K562 (cell line): ENCODE measurements at regions not wholly inside any gene's neighbourhood (a gene's known extent, or its start where the extent isn't known, plus 50 kb on each side); places are given as distances from the start of the nearest gene placed in this dataset.

ENCODE experiments used
- ATAC-seq: fragments of 200-7000 bp; cut with Tn5 transposase; 3 replicates; pipeline ENCODE4 v1.9.1; 2020; ENCODE audit warnings: moderate library complexity
- BruUV-seq: library from RNA; stranded (reverse); fragments of 400-500 nt; replicated peaks from 2 replicates; lab custom pipeline; 2021; lab: Mats Ljungman, UMichigan
- CTCF ChIA-PET: fragments of 300-600 bp; formaldehyde crosslinking; extraction: SDS; loops from one replicate; lab custom pipeline; 2021; ENCODE audit warnings: low intra/inter-chr PET ratio; lab: Yijun Ruan, JAX
- POLR2A ChIA-PET: fragments of 300-600, 350-650 bp; sonication (Branson Sonifier 250); formaldehyde crosslinking; extraction: SDS; loops from one replicate; lab custom pipeline; 2021; ENCODE audit warnings: antibody characterized with exemption, inconsistent platforms; lab: Yijun Ruan, JAX
- DNase-seq, 4 experiments: peaks; one replicate each; pipeline versions ENCODE4 v3.0.0 to v3.0.0-alpha.2; 2011 to 2018; ENCODE audit warnings: low spot score in 3 of 4, mixed read lengths in 3 of 4; ENCODE audit errors: extremely low read depth in 1 of 4
- FAIRE-seq: peaks from 2 replicates; lab custom pipeline; 2011; peaks lifted over from hg19 to GRCh38; lab: Jason Lieb, UNC
- H2AFZ ChIP-seq: 2 replicates; pipeline ENCODE4 v1.6.0; 2011; ENCODE audit warnings: low read depth, low read length, control low read depth, inconsistent platforms
- H3K27ac ChIP-seq: fragments of 200-600 bp; 3 replicates; pipeline ENCODE4 v1.8.0; 2011; ENCODE audit warnings: low read depth, mild to moderate bottlenecking, control low read depth, inconsistent platforms, low read length, moderate library complexity, mixed read lengths; ENCODE audit errors: extremely low read depth
- H3K27me3 ChIP-seq, 2 experiments: fragments of 300-600 bp in 1 of 2; 2 replicates in 1 of 2; 3 replicates in 1 of 2; pipeline versions ENCODE4 v1.6.0 to v1.8.0; 2011; ENCODE audit warnings: inconsistent platforms in 2 of 2, low read length in 2 of 2, mild to moderate bottlenecking in 1 of 2, mixed read lengths in 1 of 2, moderate library complexity in 1 of 2; ENCODE audit not compliant: control insufficient read depth in 2 of 2, insufficient read depth in 2 of 2
- H3K36me3 ChIP-seq: fragments of 300-600 bp; 3 replicates; pipeline ENCODE4 v1.8.0; 2011; ENCODE audit warnings: mild to moderate bottlenecking, low read length, inconsistent platforms; ENCODE audit not compliant: control insufficient read depth, insufficient read depth
- H3K4me1 ChIP-seq, 2 experiments: fragments of 200-600 bp in 1 of 2; replicated peaks in 1 of 2; 2 replicates in 1 of 2; 3 replicates in 1 of 2; pipeline versions ENCODE4 v1.5.1 to v1.8.0; 2011; ENCODE audit warnings: inconsistent platforms in 2 of 2, low read length in 2 of 2, mild to moderate bottlenecking in 1 of 2, mixed read lengths in 1 of 2, moderate library complexity in 1 of 2; ENCODE audit not compliant: control insufficient read depth in 2 of 2, insufficient read depth in 2 of 2
- H3K4me2 ChIP-seq: 2 replicates; pipeline ENCODE4 v1.6.1; 2011; ENCODE audit warnings: low read length, control low read depth, inconsistent platforms, mixed read lengths; ENCODE audit not compliant: insufficient read depth
- H3K4me3 ChIP-seq: fragments of 200-600 bp; sonication (generic), shearing (Covaris generic); 2 replicates; pipeline ENCODE4 v1.5.1; 2016; ENCODE audit warnings: control low read depth, inconsistent platforms
- H3K79me2 ChIP-seq: fragments of 200-600 bp; 3 replicates; pipeline ENCODE4 v1.8.0; 2011; ENCODE audit warnings: low read length, inconsistent platforms; ENCODE audit not compliant: control insufficient read depth, insufficient read depth
- H3K9ac ChIP-seq, 2 experiments: 2 replicates each; pipeline versions ENCODE4 v1.6.0 to v1.6.1; 2011; ENCODE audit warnings: low read depth in 2 of 2, low read length in 2 of 2, control low read depth in 1 of 2, inconsistent platforms in 1 of 2, mild to moderate bottlenecking in 1 of 2, mixed read lengths in 1 of 2; ENCODE audit not compliant: insufficient read depth in 1 of 2
- H3K9me1 ChIP-seq: one replicate; pipeline ENCODE4 v1.6.0; 2011; ENCODE audit warnings: inconsistent platforms, mild to moderate bottlenecking, low read length, moderate library complexity; ENCODE audit not compliant: control insufficient read depth, insufficient read depth
- H3K9me3 ChIP-seq: replicated peaks from 2 replicates; pipeline ENCODE4 v1.5.1; 2011; ENCODE audit warnings: low read depth, low read length, inconsistent platforms; ENCODE audit not compliant: control insufficient read depth, insufficient read depth
- H4K20me1 ChIP-seq: replicated peaks from 2 replicates; pipeline ENCODE4 v1.6.1; 2011; ENCODE audit warnings: low read length, inconsistent platforms, mixed read lengths; ENCODE audit not compliant: control insufficient read depth, insufficient read depth
- ARHGAP35 ChIP-seq: fragments of 450-650 bp; IDR thresholded peaks from 2 replicates; pipeline ENCODE4 v1.6.1; 2018; ENCODE audit not compliant: partially characterized antibody
- ARID3B ChIP-seq: fragments of 250-450 bp; sonication (Bioruptor Pico); IDR thresholded peaks from 2 replicates; pipeline ENCODE4 v1.4.0; 2020; ENCODE audit warnings: borderline replicate concordance
- EP300 ChIP-seq: IDR thresholded peaks from 2 replicates; pipeline ENCODE4 v1.6.1; 2012; ENCODE audit warnings: low read length, improper control_type of control experiment
- FUS ChIP-seq: fragments of 200-400 bp; formaldehyde crosslinking; optimal IDR thresholded peaks from 2 replicates; pipeline ENCODE3; 2017; ENCODE audit warnings: low read depth, low read length
- GTF2F1 ChIP-seq: IDR thresholded peaks from 2 replicates; pipeline ENCODE4 v1.6.1; 2011; ENCODE audit warnings: low read depth, low read length, improper control_type of control experiment
- MIER1 ChIP-seq: fragments of 450-650 bp; IDR thresholded peaks from 2 replicates; pipeline ENCODE4 v1.6.1; 2016; ENCODE audit warnings: antibody characterized with exemption, mild to moderate bottlenecking, low read depth
- MXI1 ChIP-seq: IDR thresholded peaks from 2 replicates; pipeline ENCODE4 v1.6.1; 2011; ENCODE audit warnings: low read depth, mild to moderate bottlenecking, improper control_type of control experiment, low read length
- NR3C1 ChIP-seq: sonication (generic); formaldehyde crosslinking; IDR thresholded peaks from 2 replicates; pipeline ENCODE4 v1.8.1; 2022; ENCODE audit warnings: missing genetic modification reagents
- PML ChIP-seq: IDR thresholded peaks from 2 replicates; pipeline ENCODE4 v1.6.1; 2012; ENCODE audit warnings: low read length, inconsistent platforms
- PPARD ChIP-seq: fragments of 250-450 bp; sonication (Bioruptor Pico); IDR thresholded peaks from 2 replicates; pipeline ENCODE4 v1.8.0; 2022; ENCODE audit warnings: inconsistent platforms, mild to moderate bottlenecking, moderate library complexity
- RBM22 ChIP-seq: fragments of 200-400 bp; formaldehyde crosslinking; IDR thresholded peaks from 2 replicates; pipeline ENCODE4 v1.6.1; 2018; ENCODE audit warnings: low read length, low read depth; ENCODE audit not compliant: poor library complexity, severe bottlenecking
- SAFB2 ChIP-seq: fragments of 200-400 bp; formaldehyde crosslinking; IDR thresholded peaks from 2 replicates; pipeline ENCODE4 v1.6.1; 2018; ENCODE audit warnings: borderline replicate concordance, low read length, low read depth, moderate library complexity; ENCODE audit not compliant: severe bottlenecking
- SIN3B ChIP-seq: fragments of 450-650 bp; IDR thresholded peaks from 2 replicates; pipeline ENCODE4 v1.6.1; 2017; ENCODE audit warnings: low read depth, mild to moderate bottlenecking, moderate library complexity
- SIX5 ChIP-seq, 2 experiments: IDR thresholded peaks; 2 replicates each; pipeline ENCODE4 v1.6.1; 2011; ENCODE audit warnings: low read length in 2 of 2, borderline replicate concordance in 1 of 2, low read depth in 1 of 2, mild to moderate bottlenecking in 1 of 2, moderate library complexity in 1 of 2; ENCODE audit not compliant: insufficient read depth in 1 of 2
- TBP ChIP-seq: optimal IDR thresholded peaks from 2 replicates; pipeline ENCODE3; 2011; ENCODE audit warnings: low read depth, low read length, improper control_type of control experiment
- THRAP3 ChIP-seq: fragments of 450-650 bp; IDR thresholded peaks from 2 replicates; pipeline ENCODE4 v1.6.1; 2016; ENCODE audit warnings: mild to moderate bottlenecking, inconsistent platforms, borderline replicate concordance
- ZNF24 ChIP-seq: fragments of 450-650 bp; IDR thresholded peaks from 2 replicates; pipeline ENCODE4 v1.6.1; 2016
- ZNF830 ChIP-seq: fragments of 250-450 bp; sonication (Bioruptor Pico); IDR thresholded peaks from 2 replicates; pipeline ENCODE4 v1.5.0; 2021; ENCODE audit warnings: mild to moderate bottlenecking
- WGBS: fragments of 100-300 bp; shearing (Covaris generic); methylation state at CpG from one replicate; pipeline ENCODE4 v1.1.6; 2016; ENCODE audit warnings: low coverage, mixed read lengths; ENCODE audit not compliant: insufficient coverage; ENCODE audit errors: missing lambda C conversion rate; 5-methylcytosine and 5-hydroxymethylcytosine counted together
- in situ Hi-C: fragments of 300-500 bp; cut with MboI; formaldehyde crosslinking; loops from 4 replicates; pipeline ENCODE4 v1.15.0; 2018; ENCODE audit warnings: inconsistent platforms, mixed read lengths
- intact Hi-C: fragments of 100-400 bp; cut with micrococcal nuclease; formaldehyde crosslinking; loops from 2 replicates; pipeline ENCODE4 v1.14.2; 2022
- TF ChIP-seq, protein P1 (sequence below), 2 experiments: IDR thresholded peaks in 1 of 2; conservative IDR thresholded peaks in 1 of 2; 2 replicates each; pipeline ENCODE4 v1.6.1; 2016; ENCODE audit warnings: low read depth in 2 of 2, mild to moderate bottlenecking in 1 of 2, missing compliant biosample characterization in 1 of 2, missing genetic modification characterization in 1 of 2, moderate library complexity in 1 of 2

GRCh38 chr19:30739394-30739793 is 367.2 kb downstream of the ZNF536 start:
- Histone ChIP-seq H3K27me3 (peaks cover 9 to 23% of the 10 kb centered on the region in 2 experiments; a peak in 3 of 5 replicates), H2AFZ (no peak overlapping the region), H3K9me3 (no peaks in the 10 kb centered on the region), H3K4me2 (no peak overlapping the region), H3K4me1 (no peaks in the 10 kb centered on the region), H3K9ac (no peak overlapping the region), H3K9me1 (no peaks in the 10 kb centered on the region), H4K20me1 (peaks cover 5% of the 10 kb centered on the region; the same call in 1 of the 2 replicates), H3K79me2 (no peaks in the 10 kb centered on the region), H3K4me3 (no peak overlapping the region), H3K27ac (no peak overlapping the region), H3K36me3 (no peaks in the 10 kb centered on the region)
- ChIA-PET POLR2A (no interaction called here), CTCF (no interaction called here)
- DNase-seq (no peak), FAIRE-seq (no peak), ATAC-seq (no peak)
- no peak for TF ChIP-seq SAFB2
- no peak for TF ChIP-seq SIN3B
- no peak for TF ChIP-seq FUS
- TF ChIP-seq GTF2F1, result no peak
- no peak for TF ChIP-seq TBP
- no peak for TF ChIP-seq RBM22
- TF ChIP-seq MIER1, result no peak
- no peak for TF ChIP-seq ARHGAP35
- no peak for TF ChIP-seq THRAP3
- TF ChIP-seq PPARD (CRISPR knock-in tag), result no peak
- no peak for TF ChIP-seq ZNF24
- TF ChIP-seq ZNF830 (CRISPR knock-in tag), result no peak
- TF ChIP-seq, protein P1, sequence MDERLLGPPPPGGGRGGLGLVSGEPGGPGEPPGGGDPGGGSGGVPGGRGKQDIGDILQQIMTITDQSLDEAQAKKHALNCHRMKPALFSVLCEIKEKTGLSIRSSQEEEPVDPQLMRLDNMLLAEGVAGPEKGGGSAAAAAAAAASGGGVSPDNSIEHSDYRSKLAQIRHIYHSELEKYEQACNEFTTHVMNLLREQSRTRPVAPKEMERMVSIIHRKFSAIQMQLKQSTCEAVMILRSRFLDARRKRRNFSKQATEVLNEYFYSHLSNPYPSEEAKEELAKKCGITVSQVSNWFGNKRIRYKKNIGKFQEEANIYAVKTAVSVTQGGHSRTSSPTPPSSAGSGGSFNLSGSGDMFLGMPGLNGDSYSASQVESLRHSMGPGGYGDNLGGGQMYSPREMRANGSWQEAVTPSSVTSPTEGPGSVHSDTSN (CRISPR knock-in tag; IDR thresholded peaks at IDR 0.05; ENCODE audit: low read depth), result no peak
- TF ChIP-seq, protein P1 (tag; conservative IDR thresholded peaks at IDR 0.05; ENCODE audit: low read depth), result no peak
- TF ChIP-seq MXI1, result no peak
- no peak for TF ChIP-seq NR3C1 (CRISPR knock-in tag)
- no peak for TF ChIP-seq SIX5 (IDR thresholded peaks at IDR 0.05; ENCODE audit: borderline replicate concordance in 1 of 2, insufficient read depth in 1 of 2, low read depth in 1 of 2, low read length in 2 of 2)
- TF ChIP-seq PML, result no peak
- TF ChIP-seq ARID3B (CRISPR knock-in tag), result no peak
- TF ChIP-seq EP300, result no peak
- WGBS, result 0% methylated on average over 5 of the region's 5 CpGs
- intact Hi-C loops, result no loop called here
- in situ Hi-C loops, result no loop called here
- BruUV-seq, result no TSS peak
